GM23248 (cell line): ENCODE measurements at regions not wholly inside any gene's neighbourhood (a gene's known extent, or its start where the extent isn't known, plus 50 kb on each side); places are given as distances from the start of the nearest gene placed in this dataset.

Source experiments
- DNase-seq: peaks from one replicate; pipeline ENCODE4 v3.0.0-alpha.2; 2015
- H2AFZ ChIP-seq: fragments of 200-600 bp; sonication (generic); 2 replicates; pipeline ENCODE4 v1.6.1; 2016; ENCODE audit warnings: antibody characterized with exemption
- H3F3A ChIP-seq: fragments of 200-600 bp; sonication (generic); 2 replicates; pipeline ENCODE4 v1.6.1; 2016; ENCODE audit warnings: mild to moderate bottlenecking, antibody characterized with exemption, mixed run types; ENCODE audit not compliant: insufficient read depth
- H3K27ac ChIP-seq: fragments of 200-600 bp; sonication (generic); 2 replicates; pipeline ENCODE4 v1.5.1; 2016; ENCODE audit warnings: mild to moderate bottlenecking
- H3K27me3 ChIP-seq: fragments of 200-600 bp; sonication (generic); replicated peaks from 2 replicates; pipeline ENCODE4 v1.6.1; 2016; ENCODE audit warnings: mild to moderate bottlenecking; ENCODE audit not compliant: insufficient read depth
- H3K36me3 ChIP-seq: fragments of 200-600 bp; sonication (generic); 2 replicates; pipeline ENCODE4 v1.6.1; 2016; ENCODE audit warnings: low read depth, mild to moderate bottlenecking
- H3K4me1 ChIP-seq: fragments of 200-600 bp; sonication (generic); 2 replicates; pipeline ENCODE4 v1.6.1; 2016; ENCODE audit warnings: mild to moderate bottlenecking; ENCODE audit not compliant: insufficient read depth
- H3K4me2 ChIP-seq: fragments of 200-600 bp; sonication (generic); one replicate; pipeline ENCODE4 v1.6.1; 2016; ENCODE audit warnings: mild to moderate bottlenecking; ENCODE audit not compliant: unreplicated experiment
- H3K4me3 ChIP-seq: fragments of 200-600 bp; sonication (generic); 2 replicates; pipeline ENCODE4 v1.5.1; 2016; ENCODE audit warnings: mild to moderate bottlenecking
- H3K79me2 ChIP-seq: fragments of 200-600 bp; sonication (generic); 2 replicates; pipeline ENCODE4 v1.6.1; 2016; ENCODE audit warnings: mild to moderate bottlenecking; ENCODE audit not compliant: insufficient read depth
- H3K9ac ChIP-seq: fragments of 200-600 bp; sonication (generic); 2 replicates; pipeline ENCODE4 v1.6.1; 2016; ENCODE audit warnings: mild to moderate bottlenecking
- H3K9me2 ChIP-seq: fragments of 200-600 bp; sonication (generic); 2 replicates; pipeline ENCODE4 v1.6.1; 2016; ENCODE audit warnings: mixed run types, mild to moderate bottlenecking, moderate library complexity; ENCODE audit not compliant: insufficient read depth
- H3K9me3 ChIP-seq: fragments of 200-600 bp; sonication (generic); one replicate; pipeline ENCODE4 v1.6.1; 2017; ENCODE audit warnings: low read depth
- H4K20me1 ChIP-seq: fragments of 200-600 bp; sonication (generic); 2 replicates; pipeline ENCODE4 v1.6.0; 2016; ENCODE audit not compliant: insufficient read depth
- EZH2 ChIP-seq: fragments of 200-600 bp; sonication (generic); IDR thresholded peaks from 2 replicates; pipeline ENCODE4 v1.6.1; 2018; ENCODE audit warnings: antibody characterized with exemption, mild to moderate bottlenecking; ENCODE audit not compliant: insufficient read depth, poor library complexity, severe bottlenecking
- EZH2phosphoT487 ChIP-seq: fragments of 200-600 bp; sonication (generic); IDR thresholded peaks from 2 replicates; pipeline ENCODE4 v1.6.1; 2018; ENCODE audit warnings: antibody characterized with exemption, moderate library complexity, mild to moderate bottlenecking, low read depth; ENCODE audit not compliant: insufficient read depth
- WGBS, 2 experiments: methylation state at CpG; one replicate each; pipeline ENCODE4 v1.1.6; 2015 to 2017; ENCODE audit warnings: low lambda C conversion rate in 2 of 2, low coverage in 1 of 2; ENCODE audit errors: missing lambda C conversion rate in 2 of 2; 5-methylcytosine and 5-hydroxymethylcytosine counted together
- in situ Hi-C: fragments of 300-500 bp; cut with MboI; formaldehyde crosslinking; loops from 2 replicates; pipeline ENCODE4 v1.15.0; 2020

DNA sequence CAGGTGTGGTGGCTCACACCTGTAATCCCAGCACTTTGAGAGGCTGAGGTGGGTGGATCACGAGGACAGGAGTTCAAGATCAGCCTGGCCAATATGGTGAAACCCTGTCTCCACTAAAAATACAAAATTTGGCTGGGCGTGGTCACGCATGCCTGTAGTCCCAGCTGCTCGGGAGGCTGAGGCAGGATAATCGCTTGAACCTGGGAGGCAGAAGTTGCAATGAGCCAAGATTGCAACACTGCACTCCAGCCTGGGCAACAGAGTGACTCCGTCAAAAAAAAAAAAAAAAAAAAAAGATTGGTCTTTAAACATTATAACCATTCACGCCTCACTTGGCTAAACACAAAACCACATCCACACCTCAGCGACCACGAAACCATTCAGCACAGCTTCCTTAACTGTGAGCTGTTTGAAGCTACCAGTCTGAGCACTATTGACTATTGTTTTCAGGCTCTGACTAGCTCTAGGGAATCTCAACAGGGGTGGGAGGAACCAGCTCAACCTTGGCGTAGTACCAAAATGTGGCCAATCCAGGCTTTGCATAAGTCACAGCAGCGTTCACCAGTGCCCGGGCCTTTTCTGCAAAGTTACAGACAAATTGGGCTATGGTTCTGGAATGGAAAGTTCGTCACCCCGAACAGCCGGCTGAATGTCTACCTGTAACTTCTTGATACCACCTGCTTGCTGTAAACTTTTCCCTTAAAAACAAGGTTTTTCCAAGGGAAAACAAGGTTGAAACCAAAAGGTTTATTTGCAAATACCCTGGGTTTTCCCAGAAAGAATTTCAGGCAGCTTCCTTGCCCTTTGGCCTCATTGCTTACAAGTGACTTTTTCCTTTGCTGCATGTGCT is 73.6 kb upstream of the DHX15 start:
- Histone ChIP-seq H3K36me3 (no peaks in the 10 kb centered on the region), H4K20me1 (no peaks in the 10 kb centered on the region), H3K4me1 (no peaks in the 10 kb centered on the region), H3K9me3 (no peaks in the 10 kb centered on the region), H3K4me2 (no peak overlapping the region), H2AFZ (no peak overlapping the region), H3K9ac (no peak overlapping the region), H3K79me2 (no peaks in the 10 kb centered on the region), H3F3A (no peaks in the 10 kb centered on the region), H3K27ac (no peak overlapping the region), H3K4me3 (no peak overlapping the region), H3K9me2 (no peaks in the 10 kb centered on the region), H3K27me3 (peaks cover 27% of the 10 kb centered on the region)
- 43 to 45% methylated on average over 15 of the region's 15 CpGs for WGBS, 2 experiments
- peak; percentile 69 for DNase-seq
- in situ Hi-C loops = no loop called here
- TF ChIP-seq EZH2phosphoT487 (no peak), EZH2 (no peak)

DNA sequence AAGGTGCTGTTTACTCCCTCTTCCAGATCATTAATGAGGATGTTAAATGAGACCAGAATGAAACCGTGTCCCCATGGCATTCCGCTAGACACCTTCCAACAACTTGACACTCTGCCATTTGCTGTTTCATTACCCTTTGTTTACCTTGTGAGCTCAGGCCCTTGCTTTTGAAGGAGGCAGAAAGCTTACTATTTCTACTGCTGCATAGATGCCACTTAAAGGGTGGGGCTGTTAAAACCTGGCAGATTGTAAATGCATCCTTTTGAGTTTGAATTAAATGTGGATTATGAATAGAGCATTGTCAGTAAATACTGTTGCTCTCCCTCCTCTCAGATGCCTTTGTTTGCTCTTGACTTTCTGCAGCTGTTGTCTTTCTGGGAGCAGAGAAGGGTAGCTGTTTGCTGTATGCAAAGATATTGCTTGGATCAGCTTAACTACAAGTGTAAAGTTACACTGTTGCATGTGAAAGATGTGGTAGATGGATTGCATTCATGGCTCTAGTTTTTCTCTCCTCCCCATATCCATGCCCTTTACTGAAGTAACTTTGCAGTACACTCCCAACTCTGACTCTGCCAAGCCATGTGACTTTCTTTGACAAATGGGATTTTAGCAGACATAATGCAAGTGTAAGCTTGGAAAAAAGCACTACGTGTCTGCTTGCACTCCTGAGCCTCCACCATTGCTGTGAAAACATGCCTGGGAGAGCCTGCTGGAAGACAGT is 75.0 kb upstream of the DHX15 start:
- Histone ChIP-seq H4K20me1 (no peaks in the 10 kb centered on the region), H3K4me1 (no peaks in the 10 kb centered on the region), H3K27me3 (peaks cover 29% of the 10 kb centered on the region), H3K27ac (no peak overlapping the region), H3K4me2 (no peak overlapping the region), H2AFZ (no peak overlapping the region), H3K9me3 (no peaks in the 10 kb centered on the region), H3F3A (no peaks in the 10 kb centered on the region), H3K9me2 (no peaks in the 10 kb centered on the region), H3K79me2 (no peaks in the 10 kb centered on the region), H3K9ac (no peak overlapping the region), H3K4me3 (no peak overlapping the region), H3K36me3 (no peaks in the 10 kb centered on the region)
- DNase-seq = peak; percentile 3
- in situ Hi-C loops = no loop called here
- WGBS, 2 experiments = 41 to 45% methylated on average over 3 of the region's 3 CpGs
- TF ChIP-seq EZH2 (no peak), EZH2phosphoT487 (no peak)

DNA sequence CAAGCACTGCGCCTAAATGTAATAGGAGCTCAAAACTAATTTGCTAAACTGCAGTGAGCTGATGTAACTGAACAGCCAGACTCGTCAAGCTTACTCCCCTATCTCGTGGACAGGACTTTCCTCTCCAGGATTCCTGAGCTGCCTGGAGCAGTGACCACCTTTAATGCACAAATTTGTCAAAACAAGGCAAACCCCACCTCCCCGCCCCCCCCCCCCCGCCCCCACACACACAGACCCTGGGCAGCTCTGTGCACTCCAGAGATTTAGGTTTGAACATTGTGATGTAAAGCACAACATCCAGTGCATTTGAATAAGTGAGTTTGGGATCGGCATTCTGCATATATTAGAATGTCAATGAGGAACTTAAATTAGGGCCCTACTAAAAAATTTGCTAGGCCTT is 77.7 kb upstream of the DHX15 start:
- in situ Hi-C loops = no loop called here
- H3K79me2 ChIP-seq = no peaks in the 10 kb centered on the region
- DNase-seq = no peak
- no peaks in the 10 kb centered on the region for H3K4me1 ChIP-seq
- TF ChIP-seq EZH2 = no peak
- TF ChIP-seq EZH2phosphoT487 = no peak
- no peak overlapping the region for H3K4me3 ChIP-seq
- no peaks in the 10 kb centered on the region for H3F3A ChIP-seq
- H3K9me3 ChIP-seq = no peaks in the 10 kb centered on the region
- no peak overlapping the region for H3K27ac ChIP-seq
- no peak overlapping the region for H2AFZ ChIP-seq
- no peak overlapping the region for H3K4me2 ChIP-seq
- H3K27me3 ChIP-seq = peaks cover 25% of the 10 kb centered on the region
- no peaks in the 10 kb centered on the region for H4K20me1 ChIP-seq
- no peak overlapping the region for H3K9ac ChIP-seq
- no peaks in the 10 kb centered on the region for H3K36me3 ChIP-seq
- no peaks in the 10 kb centered on the region for H3K9me2 ChIP-seq
- 39 to 43% methylated on average over 6 of the region's 6 CpGs for WGBS, 2 experiments

DNA sequence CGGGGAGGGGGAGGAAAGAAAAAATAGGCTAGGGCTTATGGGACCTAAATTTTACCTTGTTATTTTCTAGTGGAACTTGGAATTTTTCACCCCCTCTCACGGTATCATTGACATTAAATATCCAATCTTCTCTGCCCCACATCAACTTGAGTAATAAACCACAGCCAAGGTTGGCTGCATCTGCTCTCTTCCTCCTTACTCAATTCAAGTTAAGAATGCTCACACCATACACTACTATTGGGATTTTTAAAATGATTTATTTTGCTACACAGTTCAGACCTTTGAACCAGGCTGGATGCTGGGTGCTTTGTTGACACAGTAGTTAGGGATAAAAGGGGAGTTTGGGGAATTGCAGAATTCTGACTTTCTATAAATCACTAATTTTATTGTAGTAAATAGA is 78.2 kb upstream of the DHX15 start:
- Histone ChIP-seq H3K4me1 (no peaks in the 10 kb centered on the region), H4K20me1 (no peaks in the 10 kb centered on the region), H3K27ac (no peak overlapping the region), H3K9ac (no peak overlapping the region), H3K36me3 (no peaks in the 10 kb centered on the region), H2AFZ (no peak overlapping the region), H3K79me2 (no peaks in the 10 kb centered on the region), H3K9me2 (no peaks in the 10 kb centered on the region), H3K9me3 (no peaks in the 10 kb centered on the region), H3K27me3 (peaks cover 25% of the 10 kb centered on the region), H3F3A (no peaks in the 10 kb centered on the region), H3K4me3 (no peak overlapping the region), H3K4me2 (no peak overlapping the region)
- DNase-seq = no peak
- 42 to 61% methylated on average over 2 of the region's 2 CpGs for WGBS, 2 experiments
- TF ChIP-seq EZH2phosphoT487 = no peak
- no peak for TF ChIP-seq EZH2
- in situ Hi-C loops = no loop called here
